HCT116 (cell line): ENCODE measurements at regions not wholly inside any gene's neighbourhood (a gene's known extent, or its start where the extent isn't known, plus 50 kb on each side); places are given as distances from the start of the nearest gene placed in this dataset.

Experiments
- ATAC-seq: fragments of 200-7000 bp; cut with Tn5 transposase; 2 replicates; pipeline ENCODE4 v1.9.1; 2020; ENCODE audit warnings: mild to moderate bottlenecking, moderate library complexity
- BruUV-seq: library from RNA; stranded (reverse); fragments of 400-500 nt; replicated peaks from 2 replicates; lab custom pipeline; 2021; lab: Mats Ljungman, UMichigan
- CTCF ChIA-PET: fragments of 300-600 bp; sonication (Branson Sonifier 250); formaldehyde crosslinking; loops from one replicate; lab custom pipeline; 2021; ENCODE audit warnings: antibody characterized with exemption; lab: Charles Lee
- POLR2A ChIA-PET: fragments of 300-600, 350-600 bp; sonication (Branson Sonifier 250); formaldehyde crosslinking; loops from one replicate; lab custom pipeline; 2021; ENCODE audit warnings: antibody characterized with exemption; lab: Charles Lee
- RAD21 ChIA-PET, 2 experiments: fragments of 300-600 bp; sonication (Branson Sonifier 250); formaldehyde crosslinking; loops; one replicate each; lab custom pipeline; 2023; ENCODE audit warnings: low total read pairs in 2 of 2; ENCODE audit not compliant: uncharacterized antibody in 2 of 2, unreplicated experiment in 2 of 2, low non-redundant PET in 1 of 2; lab: Charles Lee
- DNase-seq: peaks from one replicate; pipeline ENCODE4 v3.0.0-alpha.2; 2010; ENCODE audit warnings: low read depth, low spot score
- H2AFZ ChIP-seq: fragments of 200-600 bp; shearing (Covaris generic), sonication (generic); 2 replicates; pipeline ENCODE4 v1.6.1; 2017; ENCODE audit warnings: low read depth, mixed run types, mixed read lengths, antibody characterized with exemption, low read length; ENCODE audit not compliant: poor library complexity, severe bottlenecking
- H3K27ac ChIP-seq: 2 replicates; pipeline ENCODE4 v1.5.1; 2012; ENCODE audit warnings: low read depth, low read length
- H3K27me3 ChIP-seq: fragments of 200-600 bp; sonication (generic); 2 replicates; pipeline ENCODE4 v1.6.1; 2016; ENCODE audit warnings: mixed run types, low read length, mixed read lengths; ENCODE audit not compliant: insufficient read depth
- H3K36me3 ChIP-seq, 2 experiments: fragments of 200-500 bp in 1 of 2; fragments of 200-600 bp in 1 of 2; sonication (Bioruptor generic) in 1 of 2; sonication (generic) in 1 of 2; 2 replicates each; pipeline versions ENCODE4 v1.5.1 to v1.6.1; 2014 to 2016; ENCODE audit warnings: low read length in 2 of 2, inconsistent platforms in 1 of 2, mixed read lengths in 1 of 2, mixed run types in 1 of 2; ENCODE audit not compliant: insufficient read depth in 2 of 2, control insufficient read depth in 1 of 2
- H3K4me1 ChIP-seq, 2 experiments: fragments of 200-600 bp in 1 of 2; sonication (generic) in 1 of 2; 2 replicates each; pipeline versions ENCODE4 v1.5.1 to v1.6.1; 2012 to 2017; ENCODE audit warnings: low read length in 2 of 2, inconsistent platforms in 1 of 2, mild to moderate bottlenecking in 1 of 2, mixed read lengths in 1 of 2, mixed run types in 1 of 2, moderate library complexity in 1 of 2; ENCODE audit not compliant: insufficient read depth in 2 of 2, control insufficient read depth in 1 of 2
- H3K4me2 ChIP-seq: fragments of 200-600 bp; sonication (generic); 2 replicates; pipeline ENCODE4 v1.6.1; 2017; ENCODE audit warnings: mixed run types, low read length, mixed read lengths
- H3K4me3 ChIP-seq, 2 experiments: fragments of 200-600 bp in 1 of 2; sonication (generic) in 1 of 2; replicated peaks in 1 of 2; 2 replicates each; pipeline ENCODE4 v1.5.1; 2011 to 2016; ENCODE audit warnings: low read length in 2 of 2, control low read depth in 1 of 2, low read depth in 1 of 2, mild to moderate bottlenecking in 1 of 2, mixed read lengths in 1 of 2, mixed run types in 1 of 2
- H3K79me2 ChIP-seq: fragments of 200-600 bp; sonication (generic); 2 replicates; pipeline ENCODE4 v1.6.1; 2017; ENCODE audit warnings: mild to moderate bottlenecking, mixed run types, low read length, moderate library complexity, mixed read lengths; ENCODE audit not compliant: insufficient read depth
- H3K9ac ChIP-seq: fragments of 200-600 bp; sonication (generic); 2 replicates; pipeline ENCODE4 v1.6.1; 2016; ENCODE audit warnings: low read length, mixed read lengths
- H3K9me2 ChIP-seq: fragments of 200-600 bp; sonication (generic), shearing (Covaris generic); 2 replicates; pipeline ENCODE4 v1.6.1; 2017; ENCODE audit warnings: mixed run types, mild to moderate bottlenecking, moderate library complexity; ENCODE audit not compliant: insufficient read depth
- H3K9me3 ChIP-seq, 2 experiments: fragments of 200-500 bp in 1 of 2; fragments of 200-600 bp in 1 of 2; sonication (Bioruptor generic) in 1 of 2; sonication (generic) in 1 of 2; 2 replicates each; pipeline ENCODE4 v1.6.1; 2014 to 2017; ENCODE audit warnings: low read length in 2 of 2, mixed read lengths in 2 of 2, inconsistent platforms in 1 of 2, low read depth in 1 of 2, mild to moderate bottlenecking in 1 of 2, mixed run types in 1 of 2, moderate library complexity in 1 of 2; ENCODE audit not compliant: control insufficient read depth in 1 of 2, insufficient read depth in 1 of 2
- H4K20me1 ChIP-seq: fragments of 200-600 bp; sonication (generic), shearing (Covaris generic); 2 replicates; pipeline ENCODE4 v1.6.1; 2017; ENCODE audit warnings: mixed run types, mild to moderate bottlenecking, moderate library complexity; ENCODE audit not compliant: insufficient read depth
- CEBPB ChIP-seq: IDR thresholded peaks from 2 replicates; pipeline ENCODE4 v1.6.1; 2012; ENCODE audit warnings: low read depth
- ELF1 ChIP-seq: IDR thresholded peaks from 2 replicates; pipeline ENCODE4 v1.6.1; 2012; ENCODE audit warnings: low read depth, borderline replicate concordance
- FOSL1 ChIP-seq: IDR thresholded peaks from 2 replicates; pipeline ENCODE4 v1.6.1; 2012; ENCODE audit warnings: low read depth
- JUND ChIP-seq: IDR thresholded peaks from 2 replicates; pipeline ENCODE4 v1.6.1; 2012
- POLR2AphosphoS5 ChIP-seq: IDR thresholded peaks from 2 replicates; pipeline ENCODE4 v1.6.1; 2011; ENCODE audit warnings: mild to moderate bottlenecking, low read depth, low read length, moderate library complexity
- RAD21 ChIP-seq: IDR thresholded peaks from 2 replicates; pipeline ENCODE4 v1.6.1; 2012; ENCODE audit warnings: low read depth, mild to moderate bottlenecking
- SP1 ChIP-seq: IDR thresholded peaks from 2 replicates; pipeline ENCODE4 v1.6.1; 2012; ENCODE audit warnings: low read depth
- TCF7L2 ChIP-seq: IDR thresholded peaks from 2 replicates; pipeline ENCODE4 v1.7.0; 2011; ENCODE audit warnings: borderline replicate concordance, inconsistent platforms; ENCODE audit not compliant: insufficient read depth, insufficient read length; ENCODE audit errors: extremely low read depth
- YY1 ChIP-seq: IDR thresholded peaks from 2 replicates; pipeline ENCODE4 v1.6.1; 2011; ENCODE audit warnings: low read length, low read depth, moderate library complexity, mild to moderate bottlenecking; ENCODE audit not compliant: insufficient replicate concordance; ENCODE audit errors: extremely low read depth
- ZNF274 ChIP-seq: fragments of 200-500 bp; sonication (Bioruptor generic); IDR thresholded peaks from 2 replicates; pipeline ENCODE4 v1.6.1; 2014; ENCODE audit warnings: mild to moderate bottlenecking, low read depth, low read length, inconsistent platforms
- intact Hi-C: fragments of 100-400 bp; cut with micrococcal nuclease; formaldehyde crosslinking; loops from 2 replicates; pipeline ENCODE4 v1.10.0; 2022

DNA sequence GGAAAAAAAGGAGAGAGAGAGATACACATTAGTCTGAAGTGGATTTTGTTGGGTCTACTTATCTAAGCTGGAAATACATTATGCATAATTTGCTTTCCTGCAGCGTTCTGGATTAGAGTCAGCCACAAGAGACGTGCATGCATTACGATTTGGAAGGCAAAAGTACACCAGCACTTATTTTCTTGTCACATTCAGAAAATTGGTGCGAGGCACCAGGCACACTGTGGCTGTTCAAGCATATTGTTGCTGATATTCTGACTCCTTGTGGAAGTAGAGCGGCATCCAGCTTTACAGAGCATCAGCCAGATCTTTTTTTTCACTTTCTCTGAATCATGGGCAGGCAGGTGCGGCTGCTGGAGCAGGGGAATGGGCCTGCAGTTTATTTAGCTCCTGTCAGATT lies 905.6 kb upstream of the SPRY2 start:
- Histone ChIP-seq H3K79me2 (no peaks in the 10 kb centered on the region), H3K9me2 (no peaks in the 10 kb centered on the region), H3K4me3 (no peak overlapping the region), H3K36me3 (no peaks in the 10 kb centered on the region), H3K4me2 (no peak overlapping the region), H3K4me1 (no peaks in the 10 kb centered on the region), H3K27me3 (no peaks in the 10 kb centered on the region), H3K9ac (no peak overlapping the region), H2AFZ (no peak overlapping the region), H3K9me3 (no peaks in the 10 kb centered on the region), H4K20me1 (no peaks in the 10 kb centered on the region), H3K27ac (no peak overlapping the region)
- ChIA-PET POLR2A (no interaction called here), CTCF (no interaction called here), RAD21 (no interaction called here)
- no peak for TF ChIP-seq JUND
- no peak for TF ChIP-seq CEBPB
- TF ChIP-seq FOSL1 = no peak
- no TSS peak for BruUV-seq
- ATAC-seq (no peak), DNase-seq (no peak)
- intact Hi-C loops = no loop called here

DNA sequence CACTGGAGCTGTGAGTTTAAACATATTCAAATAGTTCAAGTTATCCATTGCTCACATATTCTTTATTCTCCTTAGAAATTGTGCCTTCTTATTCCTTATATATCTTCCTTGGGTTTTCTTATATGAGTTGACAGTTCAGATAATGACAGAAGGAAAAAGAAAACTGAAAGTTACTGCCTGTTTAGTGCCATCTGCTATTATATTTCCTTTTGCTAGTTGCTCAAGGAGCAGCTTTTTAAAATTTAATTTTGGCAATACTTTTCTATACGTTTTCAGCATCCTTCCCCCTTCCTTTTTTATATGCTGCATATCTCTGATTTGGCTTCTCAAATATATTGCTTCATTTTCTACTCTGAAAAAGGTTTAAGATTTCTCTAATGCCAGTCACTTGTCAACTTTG lies 903.1 kb upstream of the SPRY2 start:
- Histone ChIP-seq H3K9me3 (no peaks in the 10 kb centered on the region), H2AFZ (no peak overlapping the region), H3K36me3 (no peaks in the 10 kb centered on the region), H3K4me1 (no peaks in the 10 kb centered on the region), H4K20me1 (no peaks in the 10 kb centered on the region), H3K4me2 (no peak overlapping the region), H3K79me2 (no peaks in the 10 kb centered on the region), H3K9ac (no peak overlapping the region), H3K9me2 (no peaks in the 10 kb centered on the region), H3K4me3 (no peak overlapping the region), H3K27ac (no peak overlapping the region), H3K27me3 (no peaks in the 10 kb centered on the region)
- DNase-seq (no peak), ATAC-seq (no peak)
- ChIA-PET CTCF (no interaction called here), RAD21 (no interaction called here), POLR2A (no interaction called here)
- intact Hi-C loops = no loop called here
- BruUV-seq = no TSS peak
- TF ChIP-seq TCF7L2 (no peak), ZNF274 (no peak), YY1 (no peak), POLR2AphosphoS5 (no peak), ELF1 (no peak), RAD21 (no peak), SP1 (no peak), CEBPB (no peak)
